HEK293 (cell line): ENCODE measurements at regions not wholly inside any gene's neighbourhood (a gene's known extent, or its start where the extent isn't known, plus 50 kb on each side); places are given as distances from the start of the nearest gene placed in this dataset.

ENCODE experiments used
- YY1 ChIP-seq: fragments of 450-650 bp; formaldehyde crosslinking; IDR thresholded peaks from 2 replicates; pipeline ENCODE4 v1.5.1; 2018; ENCODE audit warnings: missing biosample characterization, missing genetic modification characterization
- ZNF324 ChIP-seq: fragments of 450-650 bp; formaldehyde crosslinking; IDR thresholded peaks from 2 replicates; pipeline ENCODE4 v1.5.1; 2016; ENCODE audit warnings: missing biosample characterization, missing genetic modification characterization
- ZNF645 ChIP-seq: fragments of 450-650 bp; formaldehyde crosslinking; IDR thresholded peaks from 2 replicates; pipeline ENCODE4; 2016; ENCODE audit warnings: missing biosample characterization, missing genetic modification characterization

- TF ChIP-seq ZNF324 (tag by site-specific recombination) (no peak), YY1 (tag by site-specific recombination) (no peak), ZNF645 (tag by site-specific recombination) (no peak)
Observed at GRCh38 chr3:150254309-150254708, 153.8 kb upstream of the TSC22D2 start.
